ENCODE measurements at regions not wholly inside any gene's neighbourhood (a gene's known extent, or its start where the extent isn't known, plus 50 kb on each side); places are given as distances from the start of the nearest gene placed in this dataset.

DNA sequence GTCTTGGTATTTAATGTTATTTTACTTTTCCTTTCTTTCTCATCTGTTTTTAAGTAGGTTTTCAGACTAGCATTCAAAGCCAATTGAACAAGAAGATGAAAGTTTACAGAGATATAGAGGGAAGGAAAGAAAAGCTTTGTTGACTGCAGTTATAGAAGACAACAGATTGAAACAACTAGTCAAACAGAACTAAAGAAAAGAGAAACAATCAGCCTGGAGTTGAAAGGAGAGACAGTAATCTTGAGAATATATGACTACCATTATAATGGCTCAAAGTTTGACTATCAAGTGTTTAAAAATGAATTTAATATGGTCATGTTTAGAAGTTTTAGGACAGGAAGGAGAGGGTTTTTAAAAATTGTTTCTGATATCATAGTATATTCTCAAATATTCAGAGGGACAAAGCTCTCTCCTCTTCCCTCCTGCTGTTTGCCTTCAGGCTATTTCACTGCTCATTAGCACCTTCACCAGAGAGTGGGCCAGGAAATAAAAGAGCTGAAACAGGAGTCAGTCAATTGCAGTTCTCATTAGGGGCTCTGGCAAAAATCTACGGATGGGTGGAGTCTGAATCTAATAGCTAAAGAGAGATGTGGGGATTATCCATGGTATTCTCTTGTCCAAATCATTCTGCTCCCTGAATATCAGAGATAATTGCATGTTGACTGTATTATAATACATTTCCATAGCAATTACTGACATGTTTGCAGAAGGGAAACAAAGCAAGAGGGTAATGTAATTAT, 577.8 kb downstream of the BRINP3 start:
- WGBS, 2 donors = 8% methylated on average over 1 of the region's 1 CpG
- Histone ChIP-seq H3K27me3 (no peaks in the 10 kb centered on the region), H3K4me1 (no peaks in the 10 kb centered on the region), H3K9me3 (no peaks in the 10 kb centered on the region), H3K27ac (no peak overlapping the region), H3K4me3 (no peak overlapping the region), H3K36me3 (replicated peaks in 1 of 2; ENCODE audit: insufficient read depth in 1 of 2, low read depth in 2 of 2) (no peaks in the 10 kb centered on the region)
- TF ChIP-seq CTCF (IDR thresholded peaks at IDR 0.05) (no peak), POLR2A (IDR thresholded peaks at IDR 0.05) (no peak)
- intact Hi-C loops (cut with DNase I) = no loop called here
- ATAC-seq = no peak
- DNase-seq = no peak

DNA sequence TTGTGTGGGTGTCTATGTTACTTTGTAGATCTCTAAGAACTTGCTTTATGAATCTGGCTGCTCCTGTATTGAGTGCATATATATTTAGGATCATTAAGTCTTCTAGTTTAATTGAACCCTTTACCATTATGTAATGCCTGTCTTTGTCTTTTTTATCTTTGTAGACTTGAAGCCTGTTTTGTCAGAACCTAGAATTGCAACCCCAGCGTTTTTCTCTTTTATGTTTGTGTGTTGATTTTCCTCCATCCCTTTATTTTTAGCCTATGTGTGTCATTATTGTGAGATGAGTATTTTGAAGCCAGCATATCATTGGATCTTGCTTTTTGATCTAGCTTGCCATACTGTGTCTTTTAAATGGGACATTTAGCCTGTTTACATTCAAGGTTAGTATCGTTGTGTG, 573.2 kb downstream of the BRINP3 start:
- intact Hi-C loops (cut with DNase I) = no loop called here
- Histone ChIP-seq H3K27ac (no peak overlapping the region), H3K9me3 (no peaks in the 10 kb centered on the region), H3K4me3 (no peak overlapping the region), H3K4me1 (no peaks in the 10 kb centered on the region), H3K27me3 (no peaks in the 10 kb centered on the region), H3K36me3 (replicated peaks in 1 of 2; ENCODE audit: insufficient read depth in 1 of 2, low read depth in 2 of 2) (no peaks in the 10 kb centered on the region)
- WGBS, 2 donors = 61 to 67% methylated on average over 2 of the region's 2 CpGs
- no peak for DNase-seq
- no peak for ATAC-seq
- no peak for TF ChIP-seq CTCF (IDR thresholded peaks at IDR 0.05)
- TF ChIP-seq POLR2A (IDR thresholded peaks at IDR 0.05) = no peak

- no peak overlapping the region for H3K4me3 ChIP-seq
- no peaks in the 10 kb centered on the region for H3K36me3 ChIP-seq (replicated peaks in 1 of 2; ENCODE audit: insufficient read depth in 1 of 2, low read depth in 2 of 2)
- intact Hi-C loops (cut with DNase I) = no loop called here
- H3K27me3 ChIP-seq = no peaks in the 10 kb centered on the region
- no peak for TF ChIP-seq CTCF (IDR thresholded peaks at IDR 0.05)
- no peak for TF ChIP-seq POLR2A (IDR thresholded peaks at IDR 0.05)
- DNase-seq (no peak), ATAC-seq (no peak)
- no peaks in the 10 kb centered on the region for H3K9me3 ChIP-seq
- H3K4me1 ChIP-seq = no peaks in the 10 kb centered on the region
- H3K27ac ChIP-seq = no peak overlapping the region
Observed at GRCh38 chr1:189908113-189908512, 569.6 kb downstream of the BRINP3 start.

DNA sequence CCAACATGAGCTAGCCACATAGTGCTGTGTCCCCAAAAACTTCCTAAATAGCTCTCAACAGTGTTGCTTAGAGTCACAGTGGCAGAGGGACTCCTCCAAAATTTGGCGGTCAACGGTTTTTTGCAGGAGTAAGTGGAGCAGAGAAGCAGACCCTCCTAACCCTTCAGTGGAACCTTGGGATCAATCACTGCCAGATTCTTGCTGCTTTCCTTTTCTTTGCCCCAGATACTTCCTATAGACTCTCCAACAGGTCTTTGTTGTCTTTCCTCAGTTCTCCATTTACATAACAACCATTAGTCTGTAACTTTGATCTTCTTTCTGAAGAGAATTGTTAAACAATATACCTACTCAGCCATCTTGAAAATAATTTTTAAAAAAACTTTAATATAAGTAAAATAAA, 556.1 kb downstream of the BRINP3 start:
- Histone ChIP-seq H3K27ac (no peak overlapping the region), H3K36me3 (replicated peaks in 1 of 2; ENCODE audit: insufficient read depth in 1 of 2, low read depth in 2 of 2) (no peaks in the 10 kb centered on the region), H3K9me3 (no peaks in the 10 kb centered on the region), H3K27me3 (no peaks in the 10 kb centered on the region), H3K4me1 (no peaks in the 10 kb centered on the region), H3K4me3 (no peak overlapping the region)
- DNase-seq = no peak
- TF ChIP-seq POLR2A (IDR thresholded peaks at IDR 0.05) (no peak), CTCF (IDR thresholded peaks at IDR 0.05) (no peak)
- intact Hi-C loops (cut with DNase I) = no loop called here
- WGBS, 2 donors = 87 to 100% methylated on average over 2 of the region's 2 CpGs
- no peak for ATAC-seq

GRCh38 chr1:189927641-189928040, 550.0 kb downstream of the BRINP3 start:
- intact Hi-C loops (cut with DNase I) = no loop called here
- ATAC-seq = no peak
- Histone ChIP-seq H3K27ac (no peak overlapping the region), H3K4me1 (peaks cover 3% of the 10 kb centered on the region), H3K36me3 (replicated peaks in 1 of 2; ENCODE audit: insufficient read depth in 1 of 2, low read depth in 2 of 2) (no peaks in the 10 kb centered on the region), H3K4me3 (no peak overlapping the region), H3K9me3 (no peaks in the 10 kb centered on the region), H3K27me3 (no peaks in the 10 kb centered on the region)
- WGBS, 2 donors = 58 to 76% methylated on average over 2 of the region's 2 CpGs
- TF ChIP-seq CTCF (IDR thresholded peaks at IDR 0.05) = no peak
- TF ChIP-seq POLR2A (IDR thresholded peaks at IDR 0.05) = no peak
- no peak for DNase-seq

Measured in body of pancreas (tissue), 4 donors.